ENCODE measurements at regions not wholly inside any gene's neighbourhood (a gene's known extent, or its start where the extent isn't known, plus 50 kb on each side); places are given as distances from the start of the nearest gene placed in this dataset.
"Not testable (repeated sequence)": the region's sequence is repeated elsewhere in the genome, so short reads cannot be mapped to it uniquely, and the experiment has no call there.

- DNase-seq (ENCODE audit: low read depth), result no peak
Observed at GRCh38 chr10:62496925-62497324, 122.8 kb downstream of the ZNF365 start.

- no peak for DNase-seq (ENCODE audit: low read depth)
Observed at GRCh38 chr10:62498271-62498670, 124.1 kb downstream of the ZNF365 start.

GRCh38 chr10:62500116-62500515 lies 125.9 kb downstream of the ZNF365 start:
- not testable (repeated sequence) for DNase-seq (ENCODE audit: low read depth)

GRCh38 chr10:62501547-62501946 lies 127.4 kb downstream of the ZNF365 start:
- DNase-seq (ENCODE audit: low read depth), result no peak

GRCh38 chr10:62502995-62503613 lies 128.9 kb downstream of the ZNF365 start:
- DNase-seq (ENCODE audit: low read depth), result no peak

- no peak for DNase-seq (ENCODE audit: low read depth)
Observed at GRCh38 chr10:62503872-62504271, 129.7 kb downstream of the ZNF365 start.

GRCh38 chr10:62506371-62506770 lies 132.2 kb downstream of the ZNF365 start:
- DNase-seq (ENCODE audit: low read depth), result no peak

GRCh38 chr10:62511238-62511637 lies 137.1 kb downstream of the ZNF365 start:
- DNase-seq (ENCODE audit: low read depth), result no peak

GRCh38 chr10:62511656-62512055 lies 137.5 kb downstream of the ZNF365 start:
- DNase-seq (ENCODE audit: low read depth), result no peak

GRCh38 chr10:62512732-62513475 lies 138.7 kb downstream of the ZNF365 start:
- DNase-seq (ENCODE audit: low read depth), result no peak

GRCh38 chr10:62514079-62514693 lies 140.0 kb downstream of the ZNF365 start:
- DNase-seq (ENCODE audit: low read depth), result no peak

- DNase-seq (ENCODE audit: low read depth), result no peak
Observed at GRCh38 chr10:62517252-62517651, 143.1 kb downstream of the ZNF365 start.

- no peak for DNase-seq (ENCODE audit: low read depth)
Observed at GRCh38 chr10:62527019-62527827, 153.1 kb downstream of the ZNF365 start.

GRCh38 chr10:62528441-62528840 lies 154.3 kb downstream of the ZNF365 start:
- no peak for DNase-seq (ENCODE audit: low read depth)

GRCh38 chr10:62529396-62529795 lies 155.2 kb downstream of the ZNF365 start:
- DNase-seq (ENCODE audit: low read depth), result no peak

GRCh38 chr10:62534031-62534430 lies 159.9 kb downstream of the ZNF365 start:
- DNase-seq (ENCODE audit: low read depth), result no peak

- no peak for DNase-seq (ENCODE audit: low read depth)
Observed at GRCh38 chr10:62538606-62539005, 164.4 kb downstream of the ZNF365 start.

- DNase-seq (ENCODE audit: low read depth), result no peak
Observed at GRCh38 chr10:62540389-62540788, 166.2 kb downstream of the ZNF365 start.

- DNase-seq (ENCODE audit: low read depth), result no peak
Observed at GRCh38 chr10:62541811-62542210, 167.6 kb downstream of the ZNF365 start.

GRCh38 chr10:62543571-62544355 lies 169.6 kb downstream of the ZNF365 start:
- DNase-seq (ENCODE audit: low read depth), result no peak

- DNase-seq (ENCODE audit: low read depth), result no peak
Observed at GRCh38 chr10:62545160-62546066, 171.2 kb downstream of the ZNF365 start.

All from activated T-helper 1 cell treated with Interleukin-2 at 50 U/mL for 16 hours (primary cell).